ENCODE measurements at regions not wholly inside any gene's neighbourhood (a gene's known extent, or its start where the extent isn't known, plus 50 kb on each side); places are given as distances from the start of the nearest gene placed in this dataset.

DNA sequence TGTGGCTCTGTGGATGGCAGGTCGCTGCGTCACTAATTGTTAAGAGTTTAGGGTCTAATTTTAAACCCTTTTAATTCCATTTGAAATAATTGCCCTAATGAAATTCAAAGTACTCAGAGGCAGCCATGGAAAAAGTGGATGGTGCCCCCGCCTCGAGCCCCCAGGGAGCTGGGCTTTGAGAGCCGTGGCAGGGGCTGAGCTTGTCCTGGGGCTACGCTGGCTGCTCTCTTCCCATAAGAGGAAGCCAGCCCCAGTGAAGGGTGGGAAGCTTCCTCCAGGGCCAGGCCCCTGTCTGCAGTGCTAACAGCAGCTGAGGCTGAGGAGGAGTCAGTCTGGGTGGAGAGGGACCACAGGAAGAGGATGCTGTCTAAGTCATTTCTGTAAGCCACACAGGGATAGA is 315.0 kb upstream of the POU3F1 start:
- Histone ChIP-seq H3K4me2 (ENCODE audit: low read length, poor library complexity, severe bottlenecking) (no peak overlapping the region), H3K23ac (ENCODE audit: low read length in 2 of 2) (no peak overlapping the region), H3K27ac (ENCODE audit: low read length, poor library complexity, severe bottlenecking) (no peak overlapping the region), H2BK15ac (ENCODE audit: low read depth, poor library complexity, severe bottlenecking) (no peak overlapping the region), H3K9ac (ENCODE audit: low read length) (no peak overlapping the region), H2BK5ac (ENCODE audit: low read depth, low read length, poor library complexity, severe bottlenecking) (no peak overlapping the region), H3K4ac (ENCODE audit: low read depth in 1 of 2, low read length in 2 of 2) (no peak overlapping the region), H3K4me3 (ENCODE audit: insufficient read depth in 1 of 2, low read depth in 1 of 2, low read length in 2 of 2) (no peak overlapping the region), H3K9me3 (ENCODE audit: control insufficient read depth, low read length) (no peaks in the 10 kb centered on the region), H2BK12ac (ENCODE audit: low read length in 2 of 2) (no peak overlapping the region), H3K79me1 (replicated peaks; ENCODE audit: low read length, poor library complexity, severe bottlenecking) (no peaks in the 10 kb centered on the region), H3K4me1 (ENCODE audit: control insufficient read depth, insufficient read depth, low read depth, low read length) (no peaks in the 10 kb centered on the region), H3K36me3 (ENCODE audit: control insufficient read depth in 1 of 2, insufficient read depth in 2 of 2, low read depth in 1 of 2, low read length in 2 of 2) (no peaks in the 10 kb centered on the region), H3K18ac (ENCODE audit: low read depth in 1 of 2, low read length in 2 of 2) (no peak overlapping the region), H3K14ac (ENCODE audit: low read length in 2 of 2) (no peak overlapping the region), H2AK5ac (ENCODE audit: low read length, severe bottlenecking) (no peak overlapping the region), H3K27me3 (ENCODE audit: control insufficient read depth in 1 of 2, insufficient read depth in 1 of 2, low read length in 2 of 2) (no peaks in the 10 kb centered on the region), H4K91ac (ENCODE audit: low read length) (no peak overlapping the region), H2BK120ac (ENCODE audit: low read depth, low read length) (no peak overlapping the region), H4K8ac (ENCODE audit: low read length) (no peak overlapping the region), H2AFZ (ENCODE audit: low read depth, low read length) (no peak overlapping the region)
- no peak for DNase-seq
- WGBS = 64% methylated on average over 6 of the region's 6 CpGs

DNA sequence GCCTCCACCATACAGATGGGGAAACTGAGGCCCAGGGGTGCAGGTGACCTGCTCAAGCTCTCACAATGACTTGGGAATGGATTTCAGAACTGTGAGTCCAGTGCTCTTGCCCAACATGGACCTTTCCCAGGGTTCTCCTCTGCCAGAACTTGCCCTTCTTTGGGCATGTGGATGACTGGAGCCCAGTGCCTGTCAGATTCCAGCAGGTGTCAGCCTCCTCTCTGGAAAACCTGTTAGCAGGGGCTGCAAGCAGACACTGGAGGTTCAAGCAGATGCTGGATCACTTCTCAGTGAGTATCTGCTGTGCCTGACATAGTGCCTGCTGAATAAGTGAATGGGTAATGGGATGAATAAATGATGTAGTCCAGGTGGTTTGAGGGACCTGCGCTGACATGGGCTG is 314.2 kb upstream of the POU3F1 start:
- Histone ChIP-seq H3K36me3 (ENCODE audit: control insufficient read depth in 1 of 2, insufficient read depth in 2 of 2, low read depth in 1 of 2, low read length in 2 of 2) (no peaks in the 10 kb centered on the region), H3K18ac (ENCODE audit: low read depth in 1 of 2, low read length in 2 of 2) (no peak overlapping the region), H3K4me3 (ENCODE audit: insufficient read depth in 1 of 2, low read depth in 1 of 2, low read length in 2 of 2) (no peak overlapping the region), H3K79me1 (replicated peaks; ENCODE audit: low read length, poor library complexity, severe bottlenecking) (no peaks in the 10 kb centered on the region), H3K9ac (ENCODE audit: low read length) (no peak overlapping the region), H3K4me1 (ENCODE audit: control insufficient read depth, insufficient read depth, low read depth, low read length) (no peaks in the 10 kb centered on the region), H4K91ac (ENCODE audit: low read length) (no peak overlapping the region), H3K23ac (ENCODE audit: low read length in 2 of 2) (no peak overlapping the region), H3K4ac (ENCODE audit: low read depth in 1 of 2, low read length in 2 of 2) (no peak overlapping the region), H2AFZ (ENCODE audit: low read depth, low read length) (no peak overlapping the region), H2BK12ac (ENCODE audit: low read length in 2 of 2) (no peak overlapping the region), H2BK5ac (ENCODE audit: low read depth, low read length, poor library complexity, severe bottlenecking) (no peak overlapping the region), H3K27me3 (ENCODE audit: control insufficient read depth in 1 of 2, insufficient read depth in 1 of 2, low read length in 2 of 2) (no peaks in the 10 kb centered on the region), H3K14ac (ENCODE audit: low read length in 2 of 2) (no peak overlapping the region), H2BK120ac (ENCODE audit: low read depth, low read length) (no peak overlapping the region), H3K27ac (ENCODE audit: low read length, poor library complexity, severe bottlenecking) (no peak overlapping the region), H4K8ac (ENCODE audit: low read length) (no peak overlapping the region), H3K4me2 (ENCODE audit: low read length, poor library complexity, severe bottlenecking) (no peak overlapping the region), H3K9me3 (ENCODE audit: control insufficient read depth, low read length) (no peaks in the 10 kb centered on the region), H2BK15ac (ENCODE audit: low read depth, poor library complexity, severe bottlenecking) (no peak overlapping the region), H2AK5ac (ENCODE audit: low read length, severe bottlenecking) (no peak overlapping the region)
- no peak for DNase-seq
- WGBS = no CpG with 5 or more reads among the region's 1 CpG

DNA sequence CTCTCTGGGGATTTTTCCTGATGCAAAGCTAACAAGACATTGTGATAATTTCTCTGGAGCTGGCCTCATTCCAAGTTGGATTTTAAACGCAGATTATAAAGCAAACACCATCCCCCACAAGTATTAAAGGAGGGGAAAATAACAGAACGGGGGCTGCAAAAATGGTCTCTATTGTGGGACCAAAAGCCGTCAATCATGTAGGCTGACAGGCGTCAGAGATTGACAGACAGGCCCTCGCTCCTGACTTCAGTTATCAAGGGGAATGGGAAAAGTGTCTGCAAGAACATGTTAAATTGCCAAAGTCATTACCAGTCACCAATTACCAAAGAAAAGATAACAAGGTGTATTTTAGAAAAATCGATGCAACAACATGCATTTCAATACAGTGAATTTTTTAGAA is 307.4 kb upstream of the POU3F1 start:
- Histone ChIP-seq H2AFZ (ENCODE audit: low read depth, low read length) (no peak overlapping the region), H2AK5ac (ENCODE audit: low read length, severe bottlenecking) (no peak overlapping the region), H3K9ac (ENCODE audit: low read length) (no peak overlapping the region), H2BK12ac (ENCODE audit: low read length in 2 of 2) (no peak overlapping the region), H3K4me2 (ENCODE audit: low read length, poor library complexity, severe bottlenecking) (no peak overlapping the region), H3K4me1 (ENCODE audit: control insufficient read depth, insufficient read depth, low read depth, low read length) (no peaks in the 10 kb centered on the region), H3K18ac (ENCODE audit: low read depth in 1 of 2, low read length in 2 of 2) (no peak overlapping the region), H3K9me3 (ENCODE audit: control insufficient read depth, low read length) (peaks cover 5% of the 10 kb centered on the region), H4K91ac (ENCODE audit: low read length) (no peak overlapping the region), H3K4ac (ENCODE audit: low read depth in 1 of 2, low read length in 2 of 2) (no peak overlapping the region), H3K27ac (ENCODE audit: low read length, poor library complexity, severe bottlenecking) (no peak overlapping the region), H2BK15ac (ENCODE audit: low read depth, poor library complexity, severe bottlenecking) (no peak overlapping the region), H3K4me3 (ENCODE audit: insufficient read depth in 1 of 2, low read depth in 1 of 2, low read length in 2 of 2) (no peak overlapping the region), H3K36me3 (ENCODE audit: control insufficient read depth in 1 of 2, insufficient read depth in 2 of 2, low read depth in 1 of 2, low read length in 2 of 2) (no peaks in the 10 kb centered on the region), H3K27me3 (ENCODE audit: control insufficient read depth in 1 of 2, insufficient read depth in 1 of 2, low read length in 2 of 2) (no peaks in the 10 kb centered on the region), H3K79me1 (replicated peaks; ENCODE audit: low read length, poor library complexity, severe bottlenecking) (no peaks in the 10 kb centered on the region), H2BK120ac (ENCODE audit: low read depth, low read length) (no peak overlapping the region), H3K14ac (ENCODE audit: low read length in 2 of 2) (no peak overlapping the region), H4K8ac (ENCODE audit: low read length) (no peak overlapping the region), H3K23ac (ENCODE audit: low read length in 2 of 2) (no peak overlapping the region), H2BK5ac (ENCODE audit: low read depth, low read length, poor library complexity, severe bottlenecking) (no peak overlapping the region)
- no peak for DNase-seq
- 81% methylated on average over 5 of the region's 6 CpGs for WGBS

DNA sequence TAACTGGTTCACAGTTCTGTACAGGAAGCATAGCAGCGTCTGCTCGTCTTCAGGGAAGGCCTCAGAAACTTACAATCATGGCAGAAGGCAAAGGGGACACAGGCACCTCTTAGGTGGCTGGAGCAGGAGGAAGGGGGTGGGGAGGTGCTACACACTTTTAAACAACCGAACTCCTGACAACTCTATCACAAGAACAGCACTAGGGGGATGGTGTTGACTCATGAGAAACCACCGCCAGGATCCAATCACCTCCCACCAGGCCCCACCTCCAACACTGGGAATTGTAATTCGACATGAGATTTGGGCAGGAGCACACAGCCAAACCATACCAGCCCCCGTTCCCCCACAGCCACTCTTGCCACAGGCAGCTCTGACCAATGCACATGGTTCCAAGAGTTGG is 306.3 kb upstream of the POU3F1 start:
- Histone ChIP-seq H3K27ac (ENCODE audit: low read length, poor library complexity, severe bottlenecking) (no peak overlapping the region), H3K4me2 (ENCODE audit: low read length, poor library complexity, severe bottlenecking) (no peak overlapping the region), H4K91ac (ENCODE audit: low read length) (no peak overlapping the region), H3K18ac (ENCODE audit: low read depth in 1 of 2, low read length in 2 of 2) (no peak overlapping the region), H2BK120ac (ENCODE audit: low read depth, low read length) (no peak overlapping the region), H3K14ac (ENCODE audit: low read length in 2 of 2) (no peak overlapping the region), H3K9me3 (ENCODE audit: control insufficient read depth, low read length) (peaks cover 12% of the 10 kb centered on the region), H3K4me1 (ENCODE audit: control insufficient read depth, insufficient read depth, low read depth, low read length) (no peaks in the 10 kb centered on the region), H3K4ac (ENCODE audit: low read depth in 1 of 2, low read length in 2 of 2) (no peak overlapping the region), H2AK5ac (ENCODE audit: low read length, severe bottlenecking) (no peak overlapping the region), H2AFZ (ENCODE audit: low read depth, low read length) (no peak overlapping the region), H3K4me3 (ENCODE audit: insufficient read depth in 1 of 2, low read depth in 1 of 2, low read length in 2 of 2) (no peak overlapping the region), H3K9ac (ENCODE audit: low read length) (no peak overlapping the region), H3K79me1 (replicated peaks; ENCODE audit: low read length, poor library complexity, severe bottlenecking) (no peaks in the 10 kb centered on the region), H3K27me3 (ENCODE audit: control insufficient read depth in 1 of 2, insufficient read depth in 1 of 2, low read length in 2 of 2) (no peaks in the 10 kb centered on the region), H2BK15ac (ENCODE audit: low read depth, poor library complexity, severe bottlenecking) (no peak overlapping the region), H4K8ac (ENCODE audit: low read length) (no peak overlapping the region), H2BK12ac (ENCODE audit: low read length in 2 of 2) (no peak overlapping the region), H3K36me3 (ENCODE audit: control insufficient read depth in 1 of 2, insufficient read depth in 2 of 2, low read depth in 1 of 2, low read length in 2 of 2) (no peaks in the 10 kb centered on the region), H3K23ac (ENCODE audit: low read length in 2 of 2) (no peak overlapping the region), H2BK5ac (ENCODE audit: low read depth, low read length, poor library complexity, severe bottlenecking) (no peak overlapping the region)
- 53% methylated on average over 6 of the region's 6 CpGs for WGBS
- DNase-seq = no peak

Measured in mesenchymal stem cell (in vitro differentiated cells and primary cell).